HEK293T (cell line): ENCODE measurements at regions not wholly inside any gene's neighbourhood (a gene's known extent, or its start where the extent isn't known, plus 50 kb on each side); places are given as distances from the start of the nearest gene placed in this dataset.

ENCODE experiments used
- CTCF ChIA-PET: fragments of 350-600 bp; formaldehyde crosslinking; extraction: SDS; loops from one replicate; lab custom pipeline; 2021; ENCODE audit warnings: antibody characterized with exemption, inconsistent platforms; lab: Yijun Ruan, JAX
- POLR2A ChIA-PET: fragments of 350-600 bp; formaldehyde crosslinking; extraction: SDS; loops from one replicate; lab custom pipeline; 2020; ENCODE audit warnings: antibody characterized with exemption, inconsistent platforms; lab: Yijun Ruan, JAX
- DNase-seq: peaks from one replicate; pipeline ENCODE4 v3.0.0; 2012; ENCODE audit warnings: mixed read lengths; ENCODE audit errors: extremely low spot score
- ARNT ChIP-seq: fragments of 450-650 bp; IDR thresholded peaks from 2 replicates; pipeline ENCODE4 v1.6.1; 2017; ENCODE audit warnings: mild to moderate bottlenecking
- BHLHE40 ChIP-seq: fragments of 450-650 bp; IDR thresholded peaks from 2 replicates; pipeline ENCODE4 v1.6.1; 2016; ENCODE audit warnings: mild to moderate bottlenecking, moderate library complexity, borderline replicate concordance
- CTBP1 ChIP-seq: fragments of 450-650 bp; IDR thresholded peaks from 2 replicates; pipeline ENCODE4 v1.6.1; 2016; ENCODE audit warnings: borderline replicate concordance
- ELF4 ChIP-seq: fragments of 450-650 bp; IDR thresholded peaks from 2 replicates; pipeline ENCODE4 v1.6.1; 2017; ENCODE audit warnings: antibody characterized with exemption
- FOXA1 ChIP-seq: fragments of 450-650 bp; IDR thresholded peaks from 2 replicates; pipeline ENCODE4 v1.6.1; 2016; ENCODE audit warnings: mild to moderate bottlenecking
- FOXK2 ChIP-seq: fragments of 450-650 bp; IDR thresholded peaks from 2 replicates; pipeline ENCODE4 v1.6.1; 2016; ENCODE audit warnings: mild to moderate bottlenecking
- FOXM1 ChIP-seq: fragments of 450-650 bp; IDR thresholded peaks from 2 replicates; pipeline ENCODE4 v1.6.1; 2017; ENCODE audit warnings: mild to moderate bottlenecking, borderline replicate concordance
- HDGF ChIP-seq: fragments of 450-650 bp; IDR thresholded peaks from 2 replicates; pipeline ENCODE4 v1.6.1; 2017; ENCODE audit warnings: antibody characterized with exemption, borderline replicate concordance
- L3MBTL2 ChIP-seq: fragments of 450-650 bp; conservative IDR thresholded peaks from 2 replicates; pipeline ENCODE4 v1.6.1; 2016; ENCODE audit warnings: mild to moderate bottlenecking
- LEF1 ChIP-seq: fragments of 450-650 bp; IDR thresholded peaks from 2 replicates; pipeline ENCODE4 v1.6.1; 2017; ENCODE audit warnings: mild to moderate bottlenecking, borderline replicate concordance
- NFRKB ChIP-seq: fragments of 450-650 bp; IDR thresholded peaks from 2 replicates; pipeline ENCODE4 v1.6.1; 2016; ENCODE audit warnings: mild to moderate bottlenecking, moderate library complexity
- PKNOX1 ChIP-seq: fragments of 450-650 bp; IDR thresholded peaks from 2 replicates; pipeline ENCODE4 v1.6.1; 2016
- SP1 ChIP-seq: fragments of 450-650 bp; IDR thresholded peaks from 2 replicates; pipeline ENCODE4 v1.6.1; 2017
- SUZ12 ChIP-seq: fragments of 450-650 bp; IDR thresholded peaks from 2 replicates; pipeline ENCODE4 v1.6.1; 2016; ENCODE audit warnings: mild to moderate bottlenecking
- TARDBP ChIP-seq: fragments of 450-650 bp; IDR thresholded peaks from 2 replicates; pipeline ENCODE4 v1.6.1; 2016
- ZNF384 ChIP-seq: fragments of 450-650 bp; IDR thresholded peaks from 2 replicates; pipeline ENCODE4 v1.6.1; 2016

- TF ChIP-seq BHLHE40 (no peak), ZNF384 (no peak), L3MBTL2 (no peak), PKNOX1 (no peak), HDGF (no peak), ARNT (no peak), FOXK2 (no peak), SP1 (no peak)
- no peak for DNase-seq
- POLR2A ChIA-PET, result no interaction called here
- CTCF ChIA-PET, result no interaction called here
Measured at GRCh38 chr12:113575386-113575785, 103.7 kb upstream of the LHX5 start.

GRCh38 chr12:113573148-113573547 lies 101.5 kb upstream of the LHX5 start:
- ChIA-PET CTCF (no interaction called here), POLR2A (no interaction called here)
- TF ChIP-seq CTBP1 (no peak), SUZ12 (no peak)
- DNase-seq, result no peak

GRCh38 chr12:113571713-113572112 lies 100.0 kb upstream of the LHX5 start:
- POLR2A ChIA-PET, result no interaction called here
- TF ChIP-seq LEF1 (no peak), FOXA1 (no peak), ZNF384 (no peak), L3MBTL2 (no peak)
- no peak for DNase-seq
- CTCF ChIA-PET, result no interaction called here

- ChIA-PET POLR2A (no interaction called here), CTCF (no interaction called here)
- DNase-seq, result no peak
- no peak for TF ChIP-seq LEF1
- no peak for TF ChIP-seq FOXM1
- no peak for TF ChIP-seq ZNF384
- no peak for TF ChIP-seq FOXA1
- TF ChIP-seq BHLHE40, result no peak
- no peak for TF ChIP-seq ARNT
- no peak for TF ChIP-seq FOXK2
- no peak for TF ChIP-seq SP1
- no peak for TF ChIP-seq PKNOX1
- TF ChIP-seq HDGF, result no peak
- no peak for TF ChIP-seq ELF4
- TF ChIP-seq L3MBTL2, result no peak
Measured at GRCh38 chr12:113569806-113570205, 98.1 kb upstream of the LHX5 start.

GRCh38 chr12:113568021-113568420 lies 96.3 kb upstream of the LHX5 start:
- ChIA-PET POLR2A (interaction anchor here (0.6 kb wide), 1 partner anchor 9 kb away, joined by 3 read pairs; no protein-coding TSS in a partner anchor), CTCF (no interaction called here)
- no peak for TF ChIP-seq FOXK2
- TF ChIP-seq BHLHE40, result no peak
- no peak for TF ChIP-seq HDGF
- no peak for DNase-seq

- ChIA-PET POLR2A (no interaction called here), CTCF (no interaction called here)
- no peak for TF ChIP-seq FOXK2
- no peak for DNase-seq
Measured at GRCh38 chr12:113565368-113565767, 93.7 kb upstream of the LHX5 start.

GRCh38 chr12:113561068-113561780 lies 89.6 kb upstream of the LHX5 start:
- DNase-seq, result no peak
- CTCF ChIA-PET, result no interaction called here
- TF ChIP-seq FOXA1, result no peak
- TF ChIP-seq L3MBTL2, result no peak
- TF ChIP-seq SP1, result no peak
- TF ChIP-seq SUZ12, result no peak
- POLR2A ChIA-PET, result no interaction called here

GRCh38 chr12:113559466-113559865 lies 87.8 kb upstream of the LHX5 start:
- DNase-seq, result no peak
- ChIA-PET POLR2A (no interaction called here), CTCF (no interaction called here)
- TF ChIP-seq LEF1 (no peak), SP1 (no peak), FOXA1 (no peak), ZNF384 (no peak), FOXM1 (no peak), CTBP1 (no peak), SUZ12 (no peak), TARDBP (no peak), ELF4 (no peak), FOXK2 (no peak), BHLHE40 (no peak), NFRKB (no peak), L3MBTL2 (no peak), ARNT (no peak), HDGF (no peak), PKNOX1 (no peak)
